ENCODE measurements at regions not wholly inside any gene's neighbourhood (a gene's known extent, or its start where the extent isn't known, plus 50 kb on each side); places are given as distances from the start of the nearest gene placed in this dataset.
"Not testable (repeated sequence)": the region's sequence is repeated elsewhere in the genome, so short reads cannot be mapped to it uniquely, and the experiment has no call there.

DNA sequence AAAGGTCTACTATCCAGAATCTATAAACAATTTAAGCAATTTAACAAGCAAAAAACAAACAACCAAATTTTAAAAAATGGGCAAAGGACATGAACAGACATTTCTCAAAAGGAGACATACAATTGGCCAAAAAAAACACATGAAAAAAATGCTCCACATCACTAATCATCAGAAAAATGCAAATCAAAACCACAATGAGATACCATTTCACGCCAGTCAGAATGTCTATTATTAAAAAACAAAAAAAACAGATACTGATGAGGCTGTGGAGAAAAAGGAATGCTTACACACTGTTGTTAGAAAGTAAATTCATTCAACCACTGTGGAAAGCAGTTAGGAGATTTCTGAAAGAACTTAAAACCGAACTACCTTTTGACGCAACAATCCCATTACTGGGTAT lies 66.4 kb upstream of the SESTD1 start:
- DNase-seq (ENCODE audit: low read depth) = no peak

DNA sequence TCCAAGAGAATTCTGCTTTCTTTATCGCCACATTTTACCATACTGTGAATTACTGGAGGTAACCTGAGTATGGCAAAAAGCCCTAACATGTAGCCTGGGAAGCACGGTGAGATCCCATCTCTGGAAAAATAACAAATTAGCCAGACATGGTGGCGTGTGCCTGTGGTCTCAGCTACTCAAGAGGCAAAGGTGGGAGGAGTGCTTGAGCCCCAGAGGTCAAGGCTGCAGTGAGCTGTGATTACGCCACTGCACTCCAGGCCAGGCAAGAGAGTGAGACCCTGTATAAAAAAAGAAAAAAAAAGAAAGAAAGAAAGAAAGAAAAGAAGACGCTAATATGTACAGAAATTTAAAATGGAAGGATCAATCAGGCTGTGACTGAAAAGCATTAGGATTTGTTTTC lies 57.7 kb upstream of the SESTD1 start:
- DNase-seq (ENCODE audit: low read depth) = no peak

DNA sequence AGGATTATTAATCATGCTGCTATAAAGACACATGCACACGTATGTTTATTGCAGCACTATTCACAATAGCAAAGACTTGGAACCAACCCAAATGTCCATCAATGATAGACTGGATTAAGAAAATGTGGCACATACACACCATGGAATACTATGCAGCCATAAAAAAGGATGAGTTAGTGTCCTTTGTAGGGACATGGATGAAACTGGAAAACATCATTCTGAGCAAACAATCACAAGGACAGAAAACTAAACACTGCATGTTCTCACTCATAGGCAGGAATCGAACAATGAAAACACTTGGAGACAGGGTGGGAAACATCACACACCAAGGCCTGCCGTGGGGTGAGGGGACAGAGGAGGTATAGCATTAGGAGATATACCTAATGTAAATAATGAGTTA lies 56.4 kb upstream of the SESTD1 start:
- DNase-seq (ENCODE audit: low read depth) = not testable (repeated sequence)

DNA sequence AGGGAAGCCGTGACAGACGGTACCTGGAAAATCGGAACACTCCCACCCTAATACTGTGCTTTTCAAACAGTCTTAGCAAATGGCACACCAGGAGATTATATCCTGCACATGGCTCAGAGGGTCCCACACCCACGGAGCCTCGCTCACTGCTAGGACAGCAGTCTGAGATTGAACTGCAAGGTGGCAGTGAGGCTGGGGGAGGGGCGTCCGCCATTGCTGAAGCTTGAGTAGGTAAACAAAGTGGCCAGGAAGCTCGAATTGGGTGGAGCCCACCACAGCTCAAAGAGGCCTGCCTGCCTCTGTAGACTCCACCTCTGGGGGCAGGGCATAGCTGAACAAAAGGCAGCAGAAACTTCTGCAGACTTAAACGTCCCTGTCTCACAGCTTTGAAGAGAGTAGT lies 50.1 kb upstream of the SESTD1 start:
- DNase-seq (ENCODE audit: low read depth) = not testable (repeated sequence)
